GM18508 (cell line): ENCODE measurements at regions not wholly inside any gene's neighbourhood (a gene's known extent, or its start where the extent isn't known, plus 50 kb on each side); places are given as distances from the start of the nearest gene placed in this dataset.
A peak's percentile ranks its signal among the peaks of the same experiment; 100 is the strongest.
"Not testable (repeated sequence)": the region's sequence is repeated elsewhere in the genome, so short reads cannot be mapped to it uniquely, and the experiment has no call there.

Experiments
- ATAC-seq: cut with Tn5 transposase; IDR thresholded peaks from one replicate; pipeline ENCODE4 v1.9.1; 2021; ENCODE audit warnings: moderate number of reproducible peaks; ENCODE audit not compliant: insufficient read depth, unreplicated experiment

DNA sequence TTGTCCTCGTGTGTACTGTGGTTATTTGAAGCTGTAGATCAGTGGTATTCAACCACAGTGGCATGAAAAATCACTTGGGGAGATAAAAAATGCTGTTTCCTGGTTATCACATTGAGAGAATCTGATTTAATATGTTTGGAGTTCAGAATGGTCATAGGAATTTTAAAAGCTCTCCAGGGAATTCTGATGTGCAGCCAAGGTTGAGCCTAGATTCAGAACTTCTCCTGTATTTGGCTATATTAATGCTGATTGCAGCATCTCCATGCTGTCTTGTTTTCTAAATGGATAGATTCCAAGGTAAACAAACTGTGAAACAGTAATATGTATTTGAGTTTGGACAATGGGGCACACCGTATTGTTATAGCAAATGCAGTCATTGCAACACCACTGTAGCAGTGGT lies 982.2 kb upstream of the FBXO33 start:
- ATAC-seq = no peak

DNA sequence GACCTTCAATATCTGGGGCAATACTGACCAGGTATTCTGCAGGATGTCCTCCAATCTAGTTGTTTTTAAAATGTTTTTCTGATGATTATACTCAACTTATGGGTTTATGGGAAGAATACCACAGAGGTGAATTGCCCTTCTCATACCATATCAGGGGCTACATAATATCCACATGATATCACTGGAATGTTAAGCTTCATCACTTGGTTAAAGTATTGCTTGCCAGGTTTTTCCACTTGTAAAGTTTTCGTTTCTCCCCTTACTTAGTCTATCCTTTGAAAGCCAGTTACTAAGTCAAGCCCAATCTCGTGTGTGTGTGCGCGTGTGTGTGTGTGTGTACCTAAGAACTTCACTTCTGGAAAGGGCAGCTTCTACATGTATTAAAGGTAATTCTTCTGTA lies 980.9 kb upstream of the FBXO33 start:
- no peak for ATAC-seq

DNA sequence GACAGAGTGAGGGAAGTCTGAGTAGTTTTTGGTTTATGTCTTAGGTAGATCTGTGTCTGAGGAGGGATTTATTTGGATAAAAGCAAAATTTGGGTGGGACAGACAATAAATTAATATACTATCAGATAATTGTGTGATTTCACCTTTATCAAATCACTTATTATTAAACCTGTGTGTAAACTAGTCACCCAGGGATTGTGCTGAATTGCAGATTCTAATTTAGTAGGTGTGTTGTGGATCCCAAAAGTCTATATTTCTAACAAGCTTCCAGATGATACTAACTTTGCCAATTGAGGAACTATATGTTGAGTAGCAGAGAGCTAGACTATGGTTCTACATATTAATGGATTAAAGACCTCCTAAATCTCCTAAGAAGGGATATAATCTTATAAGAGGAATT lies 978.5 kb upstream of the FBXO33 start:
- ATAC-seq = no peak

DNA sequence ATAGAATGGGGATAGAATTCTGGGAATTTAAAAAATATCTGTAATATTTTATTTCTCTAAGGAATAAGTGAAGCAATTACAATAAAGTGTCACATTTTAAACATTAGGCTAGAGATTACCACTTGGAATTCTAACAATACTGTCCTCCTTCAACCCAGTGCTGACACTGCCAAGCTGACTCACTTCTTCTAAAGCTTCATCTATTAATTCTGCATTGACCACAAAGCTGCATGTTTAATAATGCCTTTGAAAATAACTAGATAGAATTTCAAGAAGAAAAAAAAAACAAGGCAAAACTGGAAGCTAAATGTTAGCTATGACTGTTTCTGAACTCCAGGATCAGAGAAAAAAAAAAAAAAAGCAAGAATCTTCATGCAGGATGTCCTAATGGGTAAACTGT lies 970.7 kb upstream of the FBXO33 start:
- no peak for ATAC-seq

DNA sequence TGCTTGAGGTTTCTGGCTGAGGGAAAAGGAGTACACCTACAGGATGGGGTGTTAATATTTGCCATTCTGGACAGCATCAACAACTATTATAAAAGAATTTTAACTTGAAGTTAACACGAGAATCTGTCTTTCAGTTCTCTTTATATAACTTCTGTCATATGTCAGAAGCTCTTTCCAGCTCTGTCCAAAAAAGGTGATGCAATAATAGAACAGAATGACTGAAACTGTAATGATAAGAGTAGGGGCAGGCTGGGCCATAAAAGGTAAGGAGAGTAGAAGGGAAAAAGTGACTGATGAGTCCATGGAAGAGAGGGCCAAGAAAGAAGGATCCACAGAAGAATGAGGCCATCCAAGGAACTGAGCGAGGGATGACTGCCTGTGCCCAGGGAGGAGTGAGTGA lies 966.7 kb upstream of the FBXO33 start:
- ATAC-seq = no peak

DNA sequence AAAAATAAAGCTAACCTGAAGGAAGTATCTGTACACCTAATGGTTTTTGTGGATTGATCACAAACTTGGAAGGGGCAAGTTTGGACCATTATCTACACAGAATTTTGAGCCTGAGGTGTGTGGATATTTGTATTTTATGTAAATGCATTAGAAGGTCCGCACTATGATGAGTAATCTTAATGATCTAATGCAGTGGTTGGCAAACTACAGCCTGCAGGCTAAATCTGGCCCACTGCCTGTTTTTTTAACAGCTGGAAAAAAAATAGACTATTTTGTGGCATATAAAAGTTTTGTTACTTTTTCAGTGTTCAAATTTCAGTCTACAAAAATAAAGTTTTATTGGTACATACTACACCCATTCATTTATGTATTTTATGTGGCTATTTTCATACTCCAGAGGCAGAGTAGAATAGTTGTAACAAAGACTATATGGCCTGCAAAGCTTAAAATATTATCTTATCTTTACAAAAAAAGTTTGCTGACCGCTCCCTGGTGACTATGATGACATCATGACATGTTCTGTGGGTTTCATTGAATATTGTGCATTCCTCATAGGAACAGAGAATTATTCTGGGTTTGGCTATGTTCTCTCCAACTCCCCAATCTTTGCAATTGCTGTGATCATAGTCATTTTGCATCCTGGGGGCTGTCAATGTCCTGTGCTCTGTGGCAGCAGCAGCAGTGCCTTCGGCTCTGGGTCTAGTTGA lies 962.6 kb upstream of the FBXO33 start:
- no peak for ATAC-seq

DNA sequence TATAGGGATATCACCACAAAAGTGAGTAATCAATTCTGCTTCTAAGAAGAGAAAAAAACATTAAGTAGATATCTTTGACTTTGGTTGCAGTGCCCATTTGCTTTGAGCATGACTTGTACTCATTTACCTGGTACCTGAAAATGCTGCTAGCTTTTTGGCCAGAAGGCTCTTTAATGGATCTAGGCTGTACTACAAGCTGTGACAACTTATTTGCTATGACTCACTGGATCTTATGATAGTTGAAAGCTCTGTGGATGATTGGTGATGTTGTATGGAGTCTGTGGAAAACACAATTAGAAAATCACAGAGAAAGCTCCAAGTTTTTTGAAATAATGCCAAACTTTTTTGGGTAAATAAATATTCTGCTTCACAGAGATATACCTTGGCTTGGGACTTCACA lies 960.9 kb upstream of the FBXO33 start:
- ATAC-seq = no peak

DNA sequence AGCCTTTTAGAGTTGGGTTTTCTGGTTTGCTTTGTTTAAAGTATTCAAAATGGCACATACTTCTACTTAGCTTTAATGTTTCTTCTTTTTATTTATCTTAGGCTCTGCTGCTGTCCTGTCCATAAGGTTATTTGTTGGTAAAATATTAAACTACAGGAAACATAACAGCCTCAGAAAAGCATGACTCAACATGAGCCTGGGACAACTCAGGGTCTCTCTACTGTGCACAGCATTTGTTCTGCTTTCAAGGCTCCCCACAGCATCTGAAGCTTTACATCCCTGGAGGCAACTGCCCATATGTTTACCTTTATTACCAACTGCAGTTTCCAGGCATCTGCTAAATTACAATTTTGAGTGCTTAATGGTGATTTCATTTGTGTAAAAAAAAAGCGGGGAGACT lies 954.2 kb upstream of the FBXO33 start:
- ATAC-seq = peak; percentile 43

DNA sequence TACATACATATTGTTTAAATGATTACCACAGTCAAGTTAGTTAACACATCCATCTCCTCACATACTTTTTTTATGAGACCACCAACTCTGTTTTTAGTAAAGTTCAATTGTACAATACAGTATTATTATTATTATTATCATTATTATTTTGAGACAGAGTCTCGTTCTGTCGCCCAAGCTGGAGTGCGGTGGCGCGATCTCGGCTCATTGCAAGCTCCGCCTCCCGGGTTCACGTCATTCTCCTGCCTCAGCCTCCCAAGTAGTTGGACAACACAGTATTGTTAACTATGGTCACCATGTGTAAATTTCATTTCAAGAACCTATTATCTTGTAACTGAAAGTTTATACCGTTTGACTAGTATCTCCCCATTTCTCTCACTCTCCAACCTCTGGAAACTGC lies 942.0 kb upstream of the FBXO33 start:
- ATAC-seq = no peak

DNA sequence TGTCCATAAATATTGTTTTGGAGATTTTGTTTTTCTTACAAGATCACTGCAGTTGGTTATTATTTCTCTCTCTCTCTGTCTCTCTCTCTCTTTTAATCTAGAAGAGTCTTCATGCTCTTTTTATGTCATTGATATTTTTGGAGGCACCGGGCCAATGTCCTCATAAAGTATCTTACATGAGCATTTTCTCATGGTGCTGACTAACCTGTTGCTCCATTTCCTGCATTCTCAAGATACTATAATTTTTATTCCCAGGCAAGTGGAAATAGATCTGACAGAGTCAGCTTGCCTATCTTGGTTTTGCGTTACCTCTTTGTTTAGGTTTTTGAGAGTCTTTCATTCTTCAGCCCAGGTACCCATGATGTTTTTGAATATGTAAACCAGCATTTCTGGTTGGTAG lies 938.8 kb upstream of the FBXO33 start:
- ATAC-seq = no peak

DNA sequence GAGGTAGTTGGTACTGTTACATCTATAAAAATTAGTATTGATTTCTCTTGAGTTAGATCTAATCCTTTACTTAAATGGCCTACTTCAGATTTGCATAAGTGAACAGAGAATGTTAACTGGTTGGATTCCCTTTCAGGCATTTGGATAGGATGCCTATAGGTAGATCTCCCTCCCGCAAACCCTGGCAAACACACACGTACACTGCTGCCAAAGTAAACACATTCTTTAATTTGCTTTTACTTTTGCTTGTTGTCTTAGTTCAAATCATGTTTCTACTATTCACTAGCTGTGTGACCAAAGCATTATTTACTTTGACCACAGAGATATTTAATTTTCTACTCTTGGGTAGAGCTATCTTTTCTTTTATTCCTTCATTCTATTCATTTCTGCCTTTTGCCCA lies 936.1 kb upstream of the FBXO33 start:
- ATAC-seq = no peak

DNA sequence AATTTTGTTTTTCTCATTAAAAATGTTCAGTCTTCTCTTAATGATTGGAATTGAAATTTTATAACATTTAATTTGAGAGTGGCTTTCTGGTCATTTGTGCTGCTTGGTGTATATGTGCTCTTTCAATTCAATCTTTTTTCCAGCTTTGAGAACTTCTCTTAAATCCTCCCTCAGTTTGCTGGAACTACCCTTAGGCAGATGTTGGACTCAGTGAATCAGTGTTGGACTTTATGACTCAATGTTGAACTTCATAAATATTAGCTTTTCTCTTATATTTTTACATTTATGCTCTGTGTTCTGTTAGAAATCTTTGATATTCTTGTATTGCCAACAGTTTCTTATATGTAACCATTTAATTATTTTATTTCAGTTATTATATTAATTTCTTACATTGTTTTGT lies 935.5 kb upstream of the FBXO33 start:
- ATAC-seq = no peak

DNA sequence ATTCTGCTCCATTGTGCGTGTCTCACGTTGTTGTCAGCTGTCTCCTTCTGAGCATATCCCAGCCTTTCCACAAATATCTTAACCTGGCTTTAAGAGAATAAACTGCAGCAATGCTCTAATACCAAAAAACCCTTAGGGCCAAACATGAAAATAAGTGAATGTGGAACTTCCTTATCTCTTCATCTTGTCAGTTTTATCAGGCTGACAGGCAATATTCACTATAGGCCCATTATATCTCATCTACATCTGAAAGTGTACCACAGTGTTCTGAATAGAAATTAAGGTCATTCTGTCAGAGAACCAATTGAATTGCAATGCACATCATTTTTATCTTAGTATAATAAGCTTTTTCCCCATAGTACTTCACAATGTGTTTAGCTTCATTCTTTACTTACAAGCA lies 933.1 kb upstream of the FBXO33 start:
- ATAC-seq = no peak

DNA sequence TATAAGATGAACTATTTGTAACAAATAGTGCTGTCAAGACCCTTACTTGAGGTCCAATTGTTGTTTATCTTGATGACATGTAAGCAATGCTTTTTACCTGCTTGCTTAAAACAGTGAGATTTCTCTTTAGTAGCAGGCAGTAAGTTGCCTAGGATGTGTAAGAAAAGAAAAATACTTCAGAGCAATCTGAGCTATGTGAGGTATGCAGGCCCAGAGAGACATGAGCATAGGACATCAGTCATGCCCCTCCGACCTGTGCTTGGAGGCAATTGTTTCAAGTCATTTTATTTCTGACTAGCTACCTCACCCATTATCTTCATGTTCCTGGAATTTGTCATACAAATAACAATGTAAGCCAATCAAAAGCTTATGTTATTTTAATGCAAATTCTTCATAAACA lies 930.6 kb upstream of the FBXO33 start:
- no peak for ATAC-seq

DNA sequence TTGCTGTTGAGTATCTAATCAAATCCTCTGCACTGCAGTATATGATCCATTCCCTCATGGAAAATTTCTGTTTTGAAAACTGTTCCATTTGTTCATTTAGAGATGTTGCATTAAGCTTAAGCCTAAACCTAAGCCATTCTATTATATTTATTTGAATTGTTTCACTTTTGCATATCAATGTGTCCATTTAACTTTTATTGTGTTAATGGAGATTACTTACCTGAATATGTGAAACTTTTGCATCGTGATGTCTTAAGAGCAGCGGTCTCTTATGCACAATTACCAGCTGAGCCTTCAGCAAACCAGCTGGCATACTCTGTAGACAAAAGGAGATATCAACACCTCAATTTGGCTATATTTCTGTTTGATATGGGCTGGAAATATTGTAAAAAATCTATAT lies 922.5 kb upstream of the FBXO33 start:
- ATAC-seq = no peak

DNA sequence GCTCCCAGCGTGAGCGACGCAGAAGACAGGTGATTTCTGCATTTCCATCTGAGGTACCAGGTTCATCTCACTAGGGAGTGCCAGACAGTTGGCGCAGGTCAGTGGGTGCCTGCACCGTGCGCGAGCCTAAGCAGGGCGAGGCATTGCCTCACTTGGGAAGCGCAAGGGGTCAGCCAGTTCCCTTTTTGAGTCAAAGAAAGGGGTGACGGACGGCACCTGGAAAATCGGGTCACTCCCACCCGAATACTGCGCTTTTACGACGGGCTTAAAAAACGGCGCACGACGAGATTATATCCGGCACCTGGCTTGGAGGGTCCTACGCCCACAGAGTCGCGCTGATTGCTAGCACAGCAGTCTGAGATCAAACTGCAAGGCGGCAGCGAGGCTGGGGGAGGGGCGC lies 915.9 kb upstream of the FBXO33 start:
- ATAC-seq = not testable (repeated sequence)

DNA sequence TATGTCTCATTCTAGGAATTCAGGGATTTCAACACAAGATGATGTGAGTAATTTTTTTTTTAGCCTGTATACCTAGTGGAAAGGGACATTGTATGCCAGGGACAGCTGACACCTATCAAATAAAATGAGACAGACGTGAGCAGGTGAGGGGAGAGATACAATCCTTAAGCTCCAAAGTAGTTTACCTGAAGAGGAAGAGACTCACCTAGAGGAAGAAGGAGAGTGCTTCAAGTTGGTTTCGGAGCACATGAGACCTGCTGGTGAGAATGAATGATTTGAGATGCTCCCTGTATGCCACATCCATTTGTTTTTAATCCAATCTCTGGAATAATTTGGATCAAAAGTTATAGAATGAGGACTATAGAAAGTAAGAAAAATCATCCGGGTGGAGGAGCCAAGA lies 915.4 kb upstream of the FBXO33 start:
- no peak for ATAC-seq

DNA sequence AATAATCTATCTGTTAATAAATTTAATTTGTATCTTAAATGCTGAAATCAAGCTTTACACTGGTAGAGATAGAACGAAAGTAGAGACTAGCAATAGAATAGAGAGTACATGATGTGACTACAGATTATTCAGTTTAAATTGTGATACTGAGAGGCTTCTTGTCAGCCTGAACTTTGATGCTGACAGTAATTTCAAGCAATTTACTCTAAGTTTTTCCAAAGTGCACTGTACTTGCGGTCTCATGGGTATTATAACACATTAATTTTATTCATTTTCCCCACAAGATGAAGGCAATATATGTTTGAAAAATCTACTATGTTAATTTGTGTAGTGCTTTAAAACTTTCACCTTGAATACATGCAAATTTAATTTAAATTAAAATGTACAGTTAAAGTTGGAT lies 914.0 kb upstream of the FBXO33 start:
- no peak for ATAC-seq

DNA sequence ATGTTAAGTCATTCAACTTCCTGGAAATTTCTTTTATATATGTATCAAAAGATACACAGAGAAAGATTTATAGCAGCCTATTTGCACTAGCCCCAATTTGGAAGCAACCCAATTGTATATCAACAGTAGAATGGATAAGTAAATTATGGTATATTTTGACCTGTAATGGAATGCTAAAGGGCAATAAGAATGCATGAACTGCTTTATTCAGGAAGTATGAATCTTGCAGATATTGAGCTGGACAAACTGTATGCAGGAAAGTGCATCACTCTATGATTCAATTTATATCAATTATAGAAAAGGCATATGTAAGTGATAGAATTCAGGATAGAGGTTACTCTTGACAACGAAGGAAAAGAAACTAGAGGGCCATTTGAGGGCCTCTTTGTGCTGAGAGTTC lies 913.1 kb upstream of the FBXO33 start:
- ATAC-seq = no peak

DNA sequence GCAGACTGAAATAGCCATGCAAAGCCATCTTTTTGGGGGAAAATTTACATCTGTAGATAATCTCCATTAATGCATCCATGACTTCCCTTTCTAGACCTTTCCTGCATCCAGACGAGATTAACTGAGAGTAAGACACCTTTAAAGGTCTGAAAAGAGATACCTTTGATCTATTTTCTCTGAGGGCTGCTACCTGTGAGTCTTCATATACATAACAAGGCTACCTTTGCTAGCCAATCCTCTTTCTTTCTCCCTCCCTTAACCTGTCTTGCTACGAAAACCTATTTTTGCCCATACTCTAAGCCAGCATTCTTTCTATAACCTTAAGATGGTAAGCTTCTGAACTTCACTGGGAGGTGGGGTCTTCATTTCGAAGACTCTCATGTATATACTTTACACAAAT lies 908.5 kb upstream of the FBXO33 start:
- ATAC-seq = no peak

DNA sequence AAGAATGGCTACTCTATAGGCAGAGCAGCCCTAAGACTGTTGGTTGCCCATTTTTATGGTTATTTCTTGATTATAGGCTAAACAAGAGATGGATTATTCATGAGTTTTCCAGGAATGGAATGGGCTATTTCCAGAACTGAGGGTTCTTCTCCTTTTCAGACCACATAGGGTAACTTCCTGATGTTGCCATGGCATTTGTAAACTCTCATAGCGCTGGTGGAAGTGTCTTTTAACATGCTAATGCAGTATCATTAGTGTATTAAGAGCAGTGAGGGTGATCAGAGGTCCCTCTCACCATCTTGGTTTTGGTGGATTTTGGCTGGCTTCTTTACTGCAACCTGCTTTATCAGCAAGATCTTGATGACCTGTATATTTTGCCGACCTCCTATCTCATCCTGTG lies 904.6 kb upstream of the FBXO33 start:
- no peak for ATAC-seq

DNA sequence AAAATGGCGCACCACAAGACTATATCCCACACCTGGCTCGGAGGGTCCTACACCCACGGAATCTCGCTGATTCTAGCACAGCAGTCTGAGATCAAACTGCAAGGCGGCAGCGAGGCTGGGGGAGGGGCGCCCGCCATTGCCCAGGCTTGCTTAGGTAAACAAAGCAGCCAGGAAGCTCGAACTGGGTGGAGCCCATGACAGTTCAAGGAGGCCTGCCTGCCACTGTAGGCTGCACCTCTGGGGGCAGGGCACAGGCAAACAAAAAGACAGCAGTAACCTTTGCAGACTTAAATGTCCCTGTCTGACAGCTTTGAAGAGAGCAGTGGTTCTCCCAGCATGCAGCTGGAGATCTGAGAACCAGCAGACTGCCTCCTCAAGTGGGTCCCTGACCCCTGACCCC lies 894.3 kb upstream of the FBXO33 start:
- ATAC-seq = not testable (repeated sequence)

DNA sequence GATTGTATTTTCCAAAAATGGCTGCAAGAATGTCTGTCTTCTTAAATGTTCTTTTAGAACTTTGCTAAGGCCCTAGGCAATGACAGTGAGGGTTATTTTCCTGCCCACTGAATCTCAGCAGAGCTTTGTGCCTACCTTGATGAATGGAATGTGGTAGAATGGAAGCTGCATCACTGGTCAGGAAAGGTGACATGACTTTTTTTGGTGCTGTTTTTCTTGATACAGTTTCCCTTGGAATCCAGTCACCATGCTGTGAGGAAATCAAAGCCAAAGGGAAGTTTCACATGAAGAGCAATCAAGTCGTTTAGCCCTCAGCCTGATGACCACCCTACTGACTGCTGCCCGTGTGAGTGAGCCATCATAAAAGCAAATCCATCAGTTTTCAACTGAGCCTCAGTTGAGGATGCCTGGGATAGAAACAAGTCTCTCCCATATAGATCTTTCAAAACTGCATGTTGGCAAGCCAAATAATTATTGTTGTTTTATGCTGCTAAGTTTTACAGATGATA lies 886.0 kb upstream of the FBXO33 start:
- no peak for ATAC-seq
